Panc1 (cell line): ENCODE measurements at regions not wholly inside any gene's neighbourhood (a gene's known extent, or its start where the extent isn't known, plus 50 kb on each side); places are given as distances from the start of the nearest gene placed in this dataset.

Source experiments
- ATAC-seq: fragments of 200-7000 bp; cut with Tn5 transposase; 2 replicates; pipeline ENCODE4 v1.9.1; 2020; ENCODE audit warnings: mild to moderate bottlenecking, moderate library complexity
- BruUV-seq: library from RNA; stranded (reverse); fragments of 400-500 nt; replicated peaks from 2 replicates; lab custom pipeline; 2021; lab: Mats Ljungman, UMichigan
- CTCF ChIA-PET: fragments of 300-600 bp; sonication (Branson Sonifier 250); formaldehyde crosslinking; loops from one replicate; lab custom pipeline; 2022; ENCODE audit warnings: antibody characterized with exemption; lab: Charles Lee
- POLR2A ChIA-PET: fragments of 300-600 bp; sonication (Branson Sonifier 250); formaldehyde crosslinking; loops from one replicate; lab custom pipeline; 2022; ENCODE audit warnings: antibody characterized with exemption; lab: Charles Lee
- DNase-seq: peaks from one replicate; pipeline ENCODE4 v3.0.0-alpha.2; 2010; ENCODE audit warnings: low read depth, low spot score
- H3K27ac ChIP-seq: 2 replicates; pipeline ENCODE4 v1.5.1; 2011; ENCODE audit warnings: mild to moderate bottlenecking, low read length, inconsistent platforms
- H3K27me3 ChIP-seq: fragments of 200-500 bp; sonication (Bioruptor generic); 2 replicates; pipeline ENCODE4 v1.6.0; 2014; ENCODE audit warnings: low read length, inconsistent platforms; ENCODE audit not compliant: control insufficient read depth, insufficient read depth
- H3K36me3 ChIP-seq: fragments of 200-500 bp; sonication (Bioruptor generic); 2 replicates; pipeline ENCODE4 v1.5.1; 2014; ENCODE audit warnings: inconsistent platforms, mild to moderate bottlenecking, low read length, moderate library complexity; ENCODE audit not compliant: control insufficient read depth, insufficient read depth
- H3K4me1 ChIP-seq: 2 replicates; pipeline ENCODE4 v1.5.1; 2011; ENCODE audit warnings: inconsistent platforms, mild to moderate bottlenecking, low read length, moderate library complexity; ENCODE audit not compliant: control insufficient read depth, insufficient read depth
- H3K4me3 ChIP-seq, 2 experiments: 2 replicates each; pipeline ENCODE4 v1.5.1; 2011 to 2012; ENCODE audit warnings: low read depth in 2 of 2, low read length in 2 of 2, mild to moderate bottlenecking in 2 of 2, inconsistent platforms in 1 of 2, moderate library complexity in 1 of 2
- H3K9me3 ChIP-seq: fragments of 200-500 bp; sonication (Bioruptor generic); 2 replicates; pipeline ENCODE4 v1.5.1; 2014; ENCODE audit warnings: low read depth, mild to moderate bottlenecking, inconsistent platforms, low read length, moderate library complexity; ENCODE audit not compliant: control insufficient read depth, insufficient read depth
- CTCF ChIP-seq: fragments of 450-650 bp; IDR thresholded peaks from 2 replicates; pipeline ENCODE4 v1.5.1; 2017; ENCODE audit warnings: mild to moderate bottlenecking
- POLR2AphosphoS5 ChIP-seq: IDR thresholded peaks from 2 replicates; pipeline ENCODE4 v1.6.1; 2012; ENCODE audit warnings: mild to moderate bottlenecking, low read depth, low read length, moderate library complexity
- REST ChIP-seq, 2 experiments: IDR thresholded peaks; 2 replicates each; pipeline ENCODE4 v1.6.1; 2011 to 2012; ENCODE audit warnings: low read depth in 2 of 2, control low read depth in 1 of 2, low read length in 1 of 2, mild to moderate bottlenecking in 1 of 2, moderate library complexity in 1 of 2; ENCODE audit not compliant: insufficient read depth in 1 of 2
- SIN3A ChIP-seq: IDR thresholded peaks from 2 replicates; pipeline ENCODE4 v1.6.1; 2012; ENCODE audit warnings: low read depth, mild to moderate bottlenecking, low read length, moderate library complexity, borderline replicate concordance; ENCODE audit not compliant: insufficient read depth
- TCF7L2 ChIP-seq: IDR thresholded peaks from 2 replicates; pipeline ENCODE4 v1.6.1; 2011; ENCODE audit warnings: mild to moderate bottlenecking, low read depth, low read length, inconsistent platforms
- in situ Hi-C: cut with HindIII; loops from 2 replicates; pipeline ENCODE4 v1.10.0; 2016; ENCODE audit warnings: low sequenced_read_pairs, low pct_unique_long_range_greater_than_20kb
- intact Hi-C: fragments of 100-400 bp; cut with micrococcal nuclease; formaldehyde crosslinking; loops from one replicate; pipeline ENCODE4 v1.10.0; 2022; ENCODE audit not compliant: unreplicated experiment

GRCh38 chr3:118298133-118298532 is 736.5 kb downstream of the IGSF11 start:
- Histone ChIP-seq H3K27ac (no peak overlapping the region), H3K27me3 (no peaks in the 10 kb centered on the region), H3K36me3 (no peaks in the 10 kb centered on the region), H3K4me1 (no peaks in the 10 kb centered on the region), H3K4me3 (no peak overlapping the region), H3K9me3 (no peaks in the 10 kb centered on the region; the same call in 1 of the 2 replicates)
- BruUV-seq, result no TSS peak
- no peak for ATAC-seq
- in situ Hi-C loops, result no loop called here
- no peak for DNase-seq
- CTCF ChIA-PET, result no interaction called here
- POLR2A ChIA-PET, result no interaction called here
- intact Hi-C loops, result no loop called here
- TF ChIP-seq CTCF (no peak), TCF7L2 (no peak), POLR2AphosphoS5 (no peak)

- TF ChIP-seq CTCF (no peak), TCF7L2 (no peak), SIN3A (no peak), POLR2AphosphoS5 (no peak), REST (IDR thresholded peaks at IDR 0.05; ENCODE audit: insufficient read depth in 1 of 2, low read depth in 2 of 2, low read length in 1 of 2) (no peak)
- ChIA-PET POLR2A (no interaction called here), CTCF (no interaction called here)
- in situ Hi-C loops, result no loop called here
- ATAC-seq, result no peak
- BruUV-seq, result no TSS peak
- Histone ChIP-seq H3K4me1 (no peaks in the 10 kb centered on the region), H3K36me3 (no peaks in the 10 kb centered on the region), H3K27ac (no peak overlapping the region), H3K27me3 (no peaks in the 10 kb centered on the region), H3K4me3 (no peak overlapping the region), H3K9me3 (peaks cover 4% of the 10 kb centered on the region; the same call in 1 of the 2 replicates)
- intact Hi-C loops, result no loop called here
- no peak for DNase-seq
Measured at GRCh38 chr3:118304557-118304956, 730.1 kb downstream of the IGSF11 start.
